PFSK-1 (cell line): ENCODE measurements at regions not wholly inside any gene's neighbourhood (a gene's known extent, or its start where the extent isn't known, plus 50 kb on each side); places are given as distances from the start of the nearest gene placed in this dataset.

Source experiments
- POLR2AphosphoS5 ChIP-seq: IDR thresholded peaks from 2 replicates; pipeline ENCODE4 v1.6.1; 2012; ENCODE audit warnings: low read depth, mild to moderate bottlenecking, control low read depth, low read length, moderate library complexity
- TF ChIP-seq, protein P1 (sequence below), 2 experiments: IDR thresholded peaks; 2 replicates each; pipeline versions ENCODE4 v1.6.1 to v1.8.0; 2011 to 2012; ENCODE audit warnings: low read depth in 2 of 2, low read length in 2 of 2, control low read depth in 1 of 2, inconsistent platforms in 1 of 2, mild to moderate bottlenecking in 1 of 2, moderate library complexity in 1 of 2; ENCODE audit not compliant: insufficient read depth in 1 of 2

GRCh38 chrX:38999967-39000745, 198.9 kb downstream of the MID1IP1 start:
- no peak for TF ChIP-seq POLR2AphosphoS5
- TF ChIP-seq, protein P1, sequence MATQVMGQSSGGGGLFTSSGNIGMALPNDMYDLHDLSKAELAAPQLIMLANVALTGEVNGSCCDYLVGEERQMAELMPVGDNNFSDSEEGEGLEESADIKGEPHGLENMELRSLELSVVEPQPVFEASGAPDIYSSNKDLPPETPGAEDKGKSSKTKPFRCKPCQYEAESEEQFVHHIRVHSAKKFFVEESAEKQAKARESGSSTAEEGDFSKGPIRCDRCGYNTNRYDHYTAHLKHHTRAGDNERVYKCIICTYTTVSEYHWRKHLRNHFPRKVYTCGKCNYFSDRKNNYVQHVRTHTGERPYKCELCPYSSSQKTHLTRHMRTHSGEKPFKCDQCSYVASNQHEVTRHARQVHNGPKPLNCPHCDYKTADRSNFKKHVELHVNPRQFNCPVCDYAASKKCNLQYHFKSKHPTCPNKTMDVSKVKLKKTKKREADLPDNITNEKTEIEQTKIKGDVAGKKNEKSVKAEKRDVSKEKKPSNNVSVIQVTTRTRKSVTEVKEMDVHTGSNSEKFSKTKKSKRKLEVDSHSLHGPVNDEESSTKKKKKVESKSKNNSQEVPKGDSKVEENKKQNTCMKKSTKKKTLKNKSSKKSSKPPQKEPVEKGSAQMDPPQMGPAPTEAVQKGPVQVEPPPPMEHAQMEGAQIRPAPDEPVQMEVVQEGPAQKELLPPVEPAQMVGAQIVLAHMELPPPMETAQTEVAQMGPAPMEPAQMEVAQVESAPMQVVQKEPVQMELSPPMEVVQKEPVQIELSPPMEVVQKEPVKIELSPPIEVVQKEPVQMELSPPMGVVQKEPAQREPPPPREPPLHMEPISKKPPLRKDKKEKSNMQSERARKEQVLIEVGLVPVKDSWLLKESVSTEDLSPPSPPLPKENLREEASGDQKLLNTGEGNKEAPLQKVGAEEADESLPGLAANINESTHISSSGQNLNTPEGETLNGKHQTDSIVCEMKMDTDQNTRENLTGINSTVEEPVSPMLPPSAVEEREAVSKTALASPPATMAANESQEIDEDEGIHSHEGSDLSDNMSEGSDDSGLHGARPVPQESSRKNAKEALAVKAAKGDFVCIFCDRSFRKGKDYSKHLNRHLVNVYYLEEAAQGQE (IDR thresholded peaks at IDR 0.05; ENCODE audit: insufficient read depth in 1 of 2, low read depth in 2 of 2, low read length in 2 of 2) = no peak
